Activated CD4-positive, alpha-beta memory T cell treated with anti-CD3 and anti-CD28 coated beads, Interleukin-2, amount 10 ng/mL, durations not matched to agents 7 days and 5 days (primary cell): ENCODE measurements at regions not wholly inside any gene's neighbourhood (a gene's known extent, or its start where the extent isn't known, plus 50 kb on each side); places are given as distances from the start of the nearest gene placed in this dataset.
A peak's percentile ranks its signal among the peaks of the same experiment; 100 is the strongest.
"Not testable (repeated sequence)": the region's sequence is repeated elsewhere in the genome, so short reads cannot be mapped to it uniquely, and the experiment has no call there.

Experiments used
- CTCF ChIA-PET: fragments of 350-600 bp; sonication (Branson Sonifier 250); formaldehyde crosslinking; loops from one replicate; lab custom pipeline; 2021; ENCODE audit warnings: antibody characterized with exemption, inconsistent platforms; lab: Charles Lee
- POLR2A ChIA-PET: fragments of 350-600 bp; sonication (Branson Sonifier 250); formaldehyde crosslinking; loops from one replicate; lab custom pipeline; 2021; ENCODE audit warnings: antibody characterized with exemption; lab: Charles Lee
- DNase-seq: peaks from one replicate; pipeline ENCODE4 v3.0.0-alpha.2; 2020
- H3K27ac Mint-ChIP-seq: one replicate; pipeline ENCODE4 v1.8.0; 2021; ENCODE audit warnings: mild to moderate bottlenecking, mixed read lengths
- H3K27me3 Mint-ChIP-seq: one replicate; pipeline ENCODE4 v1.8.0; 2021; ENCODE audit warnings: mixed read lengths
- H3K36me3 Mint-ChIP-seq: one replicate; pipeline ENCODE4 v1.8.0; 2021; ENCODE audit warnings: low read depth, mixed read lengths
- H3K4me1 Mint-ChIP-seq: one replicate; pipeline ENCODE4 v1.8.0; 2021; ENCODE audit warnings: mixed read lengths
- H3K4me3 Mint-ChIP-seq: one replicate; pipeline ENCODE4 v1.8.0; 2021; ENCODE audit warnings: mild to moderate bottlenecking, mixed read lengths
- H3K9me3 Mint-ChIP-seq: one replicate; pipeline ENCODE4 v1.8.0; 2021; ENCODE audit warnings: mixed read lengths

DNA sequence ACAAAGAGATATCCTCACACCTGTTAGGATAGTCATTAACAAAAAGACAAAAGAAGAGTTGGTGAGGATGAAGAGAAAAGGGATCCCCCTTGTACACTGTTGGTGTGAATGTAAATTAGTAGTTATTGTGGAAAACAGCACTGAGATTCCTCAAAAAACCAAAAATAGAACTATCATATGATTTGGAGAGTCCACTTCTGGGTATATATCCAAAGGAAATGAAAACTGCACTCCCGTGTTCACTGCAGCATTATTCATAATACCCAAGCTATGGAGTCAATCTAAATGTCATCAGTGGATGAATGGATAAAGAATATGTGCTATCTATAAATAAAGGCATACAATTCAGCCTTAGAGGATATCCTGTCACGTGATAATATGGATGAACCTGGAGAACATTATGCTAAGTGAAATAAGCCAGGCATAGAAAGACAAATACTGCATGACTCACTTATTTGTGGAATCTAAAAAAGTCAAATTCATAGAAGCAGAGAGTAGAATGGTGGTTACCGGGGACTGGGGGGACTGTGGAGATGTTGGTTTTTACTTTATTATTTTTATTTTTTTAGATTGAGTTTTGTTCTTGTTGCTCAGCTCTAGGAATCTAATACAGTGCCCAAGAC lies 114.6 kb upstream of the PABPC3 start:
- H3K4me3 Mint-ChIP-seq, H3K36me3 Mint-ChIP-seq, H3K9me3 Mint-ChIP-seq, POLR2A ChIA-PET, H3K27ac Mint-ChIP-seq, CTCF ChIA-PET, DNase-seq, H3K4me1 Mint-ChIP-seq: not testable (repeated sequence)
- H3K27me3 Mint-ChIP-seq = peaks cover 32% of the 10 kb centered on the region

DNA sequence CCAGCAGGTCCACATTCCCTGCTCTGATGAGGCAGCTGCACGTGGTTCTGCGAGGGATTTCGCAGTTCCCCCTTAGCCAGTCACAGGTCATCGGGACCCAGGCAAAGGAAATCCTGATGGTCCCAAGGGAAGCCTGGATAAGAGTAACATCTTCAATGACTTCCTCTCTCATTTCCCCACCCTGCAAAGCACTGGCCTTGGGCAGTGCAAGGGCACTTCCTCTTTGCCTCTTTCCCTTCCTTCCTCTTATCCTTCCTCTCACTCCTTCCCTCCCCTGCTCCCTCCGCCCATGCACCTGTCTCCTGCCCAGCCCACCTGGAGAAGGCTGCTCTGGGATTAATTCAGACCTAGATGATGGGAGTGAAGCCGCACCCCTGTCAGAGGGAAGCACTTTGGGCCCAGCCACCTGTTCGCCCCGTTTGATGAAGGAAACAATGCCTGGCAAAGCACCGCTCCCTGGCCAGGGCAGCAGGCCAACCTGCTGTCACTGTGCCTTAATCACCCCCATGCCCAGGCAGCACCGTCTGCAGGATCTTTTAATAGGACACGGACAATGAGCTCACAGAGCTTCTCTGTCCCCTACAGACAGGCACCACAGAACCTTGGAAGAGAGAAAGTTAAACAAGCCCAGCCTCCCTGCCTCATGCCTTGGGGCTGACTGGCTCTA lies 113.5 kb upstream of the PABPC3 start:
- Mint-ChIP-seq H3K27me3 (peaks cover 33% of the 10 kb centered on the region), H3K36me3 (no peaks in the 10 kb centered on the region), H3K27ac (no peak overlapping the region), H3K4me1 (no peaks in the 10 kb centered on the region), H3K9me3 (no peaks in the 10 kb centered on the region), H3K4me3 (no peak overlapping the region)
- ChIA-PET CTCF (no interaction called here), POLR2A (no interaction called here)
- DNase-seq = no peak

DNA sequence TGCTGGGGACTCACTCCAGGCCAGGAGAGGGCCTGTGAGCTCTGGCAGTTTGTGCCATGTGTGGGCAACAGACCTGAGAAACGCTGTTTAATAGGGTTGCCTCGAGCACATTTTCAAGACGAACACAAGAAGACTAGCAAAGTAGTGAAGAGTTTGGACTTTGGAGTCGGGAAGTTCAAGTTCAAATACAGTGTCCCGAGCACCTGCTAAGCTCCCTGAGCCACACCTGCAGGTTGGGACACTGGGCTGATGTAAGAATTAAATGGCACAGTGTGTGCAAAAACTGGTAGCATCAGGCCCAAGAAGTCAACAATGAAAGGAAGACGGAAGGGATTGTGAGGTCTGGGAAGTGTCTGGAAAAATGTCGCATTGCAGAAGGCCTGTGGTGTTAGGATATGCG lies 112.8 kb upstream of the PABPC3 start:
- CTCF ChIA-PET = no interaction called here
- Mint-ChIP-seq H3K36me3 (no peaks in the 10 kb centered on the region), H3K27ac (no peak overlapping the region), H3K27me3 (peaks cover 30% of the 10 kb centered on the region), H3K4me1 (peaks cover 2% of the 10 kb centered on the region), H3K9me3 (no peaks in the 10 kb centered on the region), H3K4me3 (no peak overlapping the region)
- no peak for DNase-seq
- POLR2A ChIA-PET = no interaction called here

DNA sequence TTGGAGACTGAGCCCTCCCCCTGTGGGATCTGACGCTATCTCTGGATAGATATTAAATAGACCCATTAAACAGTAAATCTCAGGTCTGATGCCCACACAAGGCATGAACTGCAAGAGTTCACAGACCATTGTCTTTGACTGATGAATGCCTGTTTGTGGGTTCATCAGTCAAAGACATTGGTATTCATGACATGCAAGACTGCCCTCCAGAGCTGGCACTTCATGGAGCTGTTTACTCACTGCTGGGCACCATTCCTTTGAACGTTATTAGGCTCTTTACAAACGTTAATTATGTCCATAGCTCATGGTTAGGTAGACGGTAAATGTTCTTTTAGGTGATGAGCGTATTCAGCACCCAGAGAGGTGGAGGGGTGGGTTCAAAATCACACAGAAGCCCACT lies 111.8 kb upstream of the PABPC3 start:
- no peak for DNase-seq
- Mint-ChIP-seq H3K9me3 (no peaks in the 10 kb centered on the region), H3K4me1 (peaks cover 4% of the 10 kb centered on the region), H3K36me3 (no peaks in the 10 kb centered on the region), H3K27ac (no peak overlapping the region), H3K27me3 (peaks cover 34% of the 10 kb centered on the region), H3K4me3 (no peak overlapping the region)
- ChIA-PET POLR2A (no interaction called here), CTCF (no interaction called here)

DNA sequence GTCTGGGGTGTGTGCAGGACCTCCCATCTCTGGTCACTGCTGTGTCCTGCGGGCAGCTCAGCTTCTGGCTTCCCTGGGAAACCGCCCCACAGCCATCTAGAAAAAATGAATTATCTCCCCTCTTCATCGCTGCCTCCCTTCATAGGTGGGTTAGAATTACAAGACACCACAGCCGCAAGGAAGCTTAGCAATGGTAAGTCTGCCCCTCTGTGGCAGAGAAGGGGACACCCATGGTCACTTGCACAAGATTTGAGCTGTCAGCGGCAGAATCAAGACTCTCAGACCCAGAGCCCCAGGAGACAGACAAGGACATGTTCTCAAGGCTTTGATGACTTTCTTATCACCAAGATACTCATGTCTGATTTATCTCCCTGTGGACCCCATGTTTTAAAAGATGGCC lies 110.8 kb upstream of the PABPC3 start:
- H3K27me3 Mint-ChIP-seq = peaks cover 36% of the 10 kb centered on the region
- H3K4me1 Mint-ChIP-seq = peaks cover 6% of the 10 kb centered on the region
- no peak for DNase-seq
- no peaks in the 10 kb centered on the region for H3K36me3 Mint-ChIP-seq
- H3K27ac Mint-ChIP-seq = no peak overlapping the region
- POLR2A ChIA-PET = no interaction called here
- no peaks in the 10 kb centered on the region for H3K9me3 Mint-ChIP-seq
- H3K4me3 Mint-ChIP-seq = no peak overlapping the region
- CTCF ChIA-PET = no interaction called here

DNA sequence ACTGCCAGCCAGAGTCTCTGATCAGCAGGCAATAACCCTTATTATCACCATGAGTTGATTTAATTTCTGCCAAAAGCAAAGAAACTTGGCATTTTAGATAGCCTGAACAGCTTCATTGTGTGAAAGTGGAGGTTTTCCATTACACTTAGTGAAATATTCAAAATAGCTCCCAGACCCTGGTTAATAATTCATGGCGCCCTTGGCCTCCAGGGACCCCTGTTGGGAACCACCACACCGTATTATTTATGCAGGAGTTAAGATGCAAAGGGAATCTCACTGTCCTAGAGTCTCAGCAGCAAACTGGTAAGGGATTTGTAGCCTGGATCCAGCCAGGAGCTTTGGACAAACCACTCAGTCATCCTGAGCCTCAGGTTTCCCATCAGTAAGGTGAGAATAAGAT lies 110.0 kb upstream of the PABPC3 start:
- Mint-ChIP-seq H3K4me1 (peaks cover 6% of the 10 kb centered on the region), H3K4me3 (no peak overlapping the region), H3K36me3 (no peaks in the 10 kb centered on the region), H3K9me3 (no peaks in the 10 kb centered on the region), H3K27ac (no peak overlapping the region), H3K27me3 (peaks cover 38% of the 10 kb centered on the region)
- DNase-seq = no peak
- CTCF ChIA-PET = interaction anchor here (0.8 kb wide), 1 partner anchor 9 kb away, joined by 5 read pairs; no protein-coding TSS in a partner anchor
- POLR2A ChIA-PET = no interaction called here

DNA sequence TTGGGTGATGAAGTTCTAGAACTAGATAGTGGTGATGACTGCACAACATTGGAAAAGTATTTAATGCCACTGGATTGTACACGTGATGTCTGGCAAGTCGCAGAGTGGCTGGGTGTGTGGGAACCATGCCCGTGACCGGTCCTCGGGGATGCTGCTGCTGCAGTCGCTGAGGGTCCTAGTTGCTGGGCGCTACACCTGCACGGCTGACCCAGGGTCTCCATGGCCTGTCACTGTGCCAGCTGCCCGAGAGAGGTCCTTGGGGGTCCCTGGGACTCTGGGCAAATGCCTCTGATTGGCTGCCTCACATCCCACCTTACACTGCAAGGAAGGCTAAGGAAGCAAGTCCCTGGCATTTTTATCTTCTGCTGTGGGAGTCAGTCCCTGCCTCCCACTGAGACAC lies 109.1 kb upstream of the PABPC3 start:
- H3K36me3 Mint-ChIP-seq = no peaks in the 10 kb centered on the region
- no peak overlapping the region for H3K4me3 Mint-ChIP-seq
- H3K27me3 Mint-ChIP-seq = peaks cover 41% of the 10 kb centered on the region
- no peaks in the 10 kb centered on the region for H3K9me3 Mint-ChIP-seq
- ChIA-PET CTCF (no interaction called here), POLR2A (no interaction called here)
- DNase-seq = no peak
- peaks cover 6% of the 10 kb centered on the region for H3K4me1 Mint-ChIP-seq
- no peak overlapping the region for H3K27ac Mint-ChIP-seq

DNA sequence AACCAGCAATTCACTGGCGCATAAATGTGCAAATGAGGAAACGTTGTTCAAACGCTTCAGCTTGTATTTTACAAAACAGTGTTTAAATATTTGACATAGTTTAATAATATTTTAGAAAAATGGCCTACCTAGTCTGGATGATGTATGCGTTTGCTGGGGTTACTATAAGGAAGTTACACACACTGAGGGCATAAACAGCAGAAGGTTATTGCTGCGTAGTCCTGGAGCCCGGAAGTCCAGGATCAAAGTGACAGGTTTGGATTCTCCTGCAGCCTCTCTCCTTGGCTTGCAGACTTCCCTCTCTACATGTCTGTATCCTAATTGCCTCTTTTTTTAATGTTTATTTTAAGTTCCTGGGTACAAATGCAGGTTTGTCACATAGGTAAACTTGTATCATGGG lies 106.0 kb upstream of the PABPC3 start:
- CTCF ChIA-PET, POLR2A ChIA-PET, H3K36me3 Mint-ChIP-seq, H3K9me3 Mint-ChIP-seq, H3K4me1 Mint-ChIP-seq, DNase-seq, H3K27ac Mint-ChIP-seq, H3K4me3 Mint-ChIP-seq: not testable (repeated sequence)
- peaks cover 39% of the 10 kb centered on the region for H3K27me3 Mint-ChIP-seq

DNA sequence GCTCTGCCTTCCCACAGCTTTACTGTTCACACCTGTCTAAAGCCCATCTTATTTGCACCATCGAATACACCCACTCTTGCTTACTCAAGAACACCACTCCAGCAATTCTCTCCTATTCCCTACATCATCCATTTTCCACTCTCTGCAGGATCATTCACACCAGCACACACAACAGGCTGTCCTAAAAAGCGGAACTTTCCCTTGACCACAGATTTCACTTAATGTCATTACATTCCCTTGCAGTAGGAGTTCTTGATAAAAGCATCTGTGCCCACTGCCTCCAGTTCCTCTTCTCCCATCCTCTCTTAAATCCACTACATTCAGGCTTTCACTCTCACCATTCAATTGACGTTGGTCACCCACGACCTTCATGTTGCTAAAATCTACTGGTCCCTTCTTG lies 103.0 kb upstream of the PABPC3 start:
- H3K9me3 Mint-ChIP-seq, POLR2A ChIA-PET, H3K4me1 Mint-ChIP-seq, H3K36me3 Mint-ChIP-seq, H3K27ac Mint-ChIP-seq, DNase-seq, H3K4me3 Mint-ChIP-seq, CTCF ChIA-PET: not testable (repeated sequence)
- peaks cover 37% of the 10 kb centered on the region for H3K27me3 Mint-ChIP-seq

DNA sequence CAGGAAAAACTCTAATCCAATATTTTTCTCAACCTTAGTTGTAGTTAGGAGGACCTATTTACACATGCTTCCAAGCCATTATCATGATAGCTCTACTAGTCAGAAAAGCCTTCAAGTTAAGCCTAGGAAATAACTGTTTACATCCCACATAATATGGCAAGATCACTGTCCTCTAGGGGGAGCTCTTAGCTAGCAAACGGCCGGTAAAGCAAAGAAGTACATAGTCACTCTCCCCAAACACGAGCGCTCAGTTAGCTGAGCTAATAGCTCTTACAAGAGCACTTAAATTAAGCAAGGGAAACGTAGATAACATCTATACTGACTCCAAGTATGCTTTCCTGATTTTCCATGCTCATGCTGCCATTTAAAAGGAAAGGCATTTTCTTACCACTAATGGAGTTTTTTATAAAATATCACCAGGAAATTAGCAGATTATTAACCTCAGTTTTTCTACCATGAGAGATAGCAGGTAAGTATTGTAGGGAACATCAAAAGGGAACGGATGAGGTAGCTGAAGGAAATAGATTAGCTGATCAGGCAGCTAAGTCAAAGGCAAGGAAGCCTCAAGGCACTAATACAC lies 100.6 kb upstream of the PABPC3 start:
- Mint-ChIP-seq H3K9me3 (no peaks in the 10 kb centered on the region), H3K4me1 (peaks cover 4% of the 10 kb centered on the region), H3K27me3 (peaks cover 32% of the 10 kb centered on the region), H3K4me3 (no peak overlapping the region), H3K36me3 (no peaks in the 10 kb centered on the region), H3K27ac (no peak overlapping the region)
- CTCF ChIA-PET = interaction anchor here (0.6 to 3.2 kb wide), 20 partner anchors 9 to 385 kb away, joined by 3 to 29 read pairs (median 4); no protein-coding TSS in a partner anchor
- peak; percentile 65 for DNase-seq
- POLR2A ChIA-PET = no interaction called here

DNA sequence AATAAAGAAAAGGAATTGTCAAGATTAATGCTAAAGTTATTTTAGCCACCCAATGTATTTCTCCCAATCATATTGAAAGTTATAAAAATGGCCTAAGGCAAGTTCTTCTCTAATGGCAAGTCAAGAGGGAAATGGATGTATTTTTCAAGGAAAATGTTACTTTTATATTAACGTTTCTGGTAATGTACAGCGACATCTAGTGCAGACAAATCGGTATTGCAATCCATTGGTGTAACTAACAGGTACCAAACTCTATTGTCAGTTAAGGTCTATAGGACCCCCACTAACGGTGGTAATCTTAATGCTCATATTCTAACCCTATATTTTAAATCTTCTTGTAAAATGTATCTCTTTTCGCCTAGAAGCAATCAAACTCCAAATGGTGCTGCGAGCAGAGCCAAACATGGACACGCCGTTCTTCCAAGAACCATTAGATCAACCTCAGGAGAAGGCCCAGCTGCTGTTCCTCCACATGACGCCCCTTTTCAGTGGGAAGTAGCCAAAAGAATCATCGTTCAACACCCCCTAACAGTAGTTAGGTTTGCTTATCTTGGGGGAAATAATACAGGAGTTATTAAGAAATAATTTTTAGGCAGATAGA lies 98.5 kb upstream of the PABPC3 start:
- Mint-ChIP-seq H3K27me3 (peaks cover 35% of the 10 kb centered on the region), H3K4me1 (peaks cover 7% of the 10 kb centered on the region), H3K9me3 (no peaks in the 10 kb centered on the region), H3K4me3 (no peak overlapping the region), H3K27ac (no peak overlapping the region), H3K36me3 (no peaks in the 10 kb centered on the region)
- DNase-seq = no peak
- ChIA-PET POLR2A (no interaction called here), CTCF (no interaction called here)

DNA sequence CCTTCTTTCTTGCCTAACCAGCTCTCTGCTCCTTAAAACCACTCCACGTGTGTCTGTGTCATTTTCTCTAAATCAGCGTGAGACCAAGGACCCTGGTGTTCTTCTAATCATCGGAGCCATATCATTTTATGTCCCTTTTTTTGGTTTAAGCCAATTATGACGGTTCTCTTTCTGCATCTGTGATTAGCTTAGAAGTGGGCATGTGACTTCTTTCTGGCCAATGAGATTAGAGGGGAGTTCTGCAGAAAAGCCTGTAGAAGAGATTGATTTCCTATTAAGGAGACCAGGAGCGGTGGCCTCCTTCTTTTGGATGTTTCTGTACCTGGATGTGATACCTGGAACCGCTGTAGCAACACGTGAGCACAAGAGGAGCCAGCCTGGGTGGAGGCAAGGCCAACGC lies 97.5 kb upstream of the PABPC3 start:
- Mint-ChIP-seq H3K9me3 (no peaks in the 10 kb centered on the region), H3K4me1 (peaks cover 7% of the 10 kb centered on the region), H3K27me3 (peaks cover 39% of the 10 kb centered on the region)

DNA sequence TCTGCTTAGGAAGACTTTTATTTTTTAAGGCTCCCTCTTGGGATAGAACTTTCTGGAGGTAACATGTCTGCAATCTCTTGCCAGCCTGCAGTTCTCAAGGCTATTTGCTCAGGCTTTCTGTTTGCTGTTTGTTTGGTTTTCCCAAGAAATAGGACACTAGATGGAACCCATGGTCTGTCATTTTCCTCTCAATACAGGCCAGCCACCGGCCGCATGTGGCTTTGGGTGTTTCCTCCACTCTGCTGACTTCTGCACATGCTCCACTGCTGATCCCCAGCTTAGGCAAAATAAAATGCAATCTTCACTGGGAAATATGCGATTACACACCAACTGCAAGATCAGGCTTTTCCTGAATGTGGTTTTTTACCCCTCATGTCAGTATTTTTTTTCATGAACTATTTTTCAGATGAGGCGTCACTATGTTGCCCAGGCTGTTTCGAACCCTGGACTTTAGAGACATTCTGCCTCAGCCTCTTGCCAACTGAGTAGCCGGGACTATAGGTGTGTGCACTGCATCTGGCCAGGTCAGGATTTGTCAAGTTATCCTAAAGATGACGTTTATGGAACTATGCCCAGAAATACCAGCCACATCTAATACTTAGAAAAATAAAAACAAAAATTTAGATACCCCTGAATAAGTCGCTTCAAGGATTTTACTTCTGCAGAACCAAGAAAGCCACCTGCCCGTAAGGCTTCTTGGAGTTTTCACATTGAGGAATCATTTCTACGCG lies 94.3 kb upstream of the PABPC3 start:
- peaks cover 8% of the 10 kb centered on the region for H3K4me1 Mint-ChIP-seq
- H3K27ac Mint-ChIP-seq = no peak overlapping the region
- H3K27me3 Mint-ChIP-seq = peaks cover 50% of the 10 kb centered on the region
- H3K4me3 Mint-ChIP-seq = no peak overlapping the region
- ChIA-PET POLR2A (no interaction called here), CTCF (interaction anchor here (0.6 to 1.5 kb wide), 2 partner anchors 36 to 1444 kb away, joined by 4 read pairs; no protein-coding TSS in a partner anchor)
- DNase-seq = no peak
- H3K9me3 Mint-ChIP-seq = no peaks in the 10 kb centered on the region
- no peaks in the 10 kb centered on the region for H3K36me3 Mint-ChIP-seq

More for the DNA sequence above, 97.5 kb upstream of the PABPC3 start:
- ChIA-PET CTCF (no interaction called here), POLR2A (no interaction called here)
- Mint-ChIP-seq H3K36me3 (no peaks in the 10 kb centered on the region), H3K27ac (no peak overlapping the region), H3K4me3 (no peak overlapping the region)
- no peak for DNase-seq
